ENCODE measurements at regions not wholly inside any gene's neighbourhood (a gene's known extent, or its start where the extent isn't known, plus 50 kb on each side); places are given as distances from the start of the nearest gene placed in this dataset.

GRCh38 chr1:219010720-219011119 is 163.0 kb upstream of the LYPLAL1 start:
- Histone ChIP-seq H3K9me3 (replicated peaks in 1 of 2; ENCODE audit: control insufficient read depth in 2 of 2, insufficient read depth in 1 of 2, low read depth in 1 of 2, low read length in 2 of 2) (no peaks in the 10 kb centered on the region), H2AFZ (ENCODE audit: low read length) (peak overlapping the region; percentile 29), H4K8ac (ENCODE audit: low read depth, low read length) (no peak overlapping the region), H2BK120ac (ENCODE audit: low read depth, low read length) (no peak overlapping the region), H3K79me1 (ENCODE audit: low read depth, low read length) (no peaks in the 10 kb centered on the region), H2BK12ac (ENCODE audit: low read length) (no peak overlapping the region), H3K27me3 (ENCODE audit: control insufficient read depth in 3 of 3, insufficient read depth in 3 of 3, low read depth in 1 of 3, low read length in 3 of 3) (no peaks in the 10 kb centered on the region), H3K4me1 (ENCODE audit: control insufficient read depth in 2 of 2, insufficient read depth in 1 of 2, low read depth in 1 of 2, low read length in 2 of 2) (no peaks in the 10 kb centered on the region), H3K18ac (ENCODE audit: low read length) (no peak overlapping the region), H3K14ac (ENCODE audit: low read length) (no peak overlapping the region), H3K27ac (replicated peaks; ENCODE audit: low read length) (no peak overlapping the region), H3K4me3 (ENCODE audit: low read length in 2 of 2) (no peak overlapping the region), H2BK15ac (ENCODE audit: low read length) (no peak overlapping the region), H4K91ac (ENCODE audit: low read depth, low read length, poor library complexity) (no peak overlapping the region), H3K36me3 (replicated peaks in 1 of 2; ENCODE audit: control insufficient read depth in 2 of 2, insufficient read depth in 2 of 2, low read length in 2 of 2) (no peaks in the 10 kb centered on the region), H2AK5ac (ENCODE audit: low read depth, low read length) (no peak overlapping the region), H3K9ac (ENCODE audit: low read depth, low read length, poor library complexity) (no peak overlapping the region), H3K4me2 (ENCODE audit: insufficient read depth, low read length, poor library complexity, severe bottlenecking) (no peak overlapping the region), H3K23ac (ENCODE audit: low read depth, low read length, poor library complexity) (no peak overlapping the region), H3K4ac (ENCODE audit: low read length) (no peak overlapping the region), H2BK5ac (ENCODE audit: low read length) (no peak overlapping the region)
- no peak for DNase-seq (ENCODE audit: low spot score)
- WGBS, 2 donors (ENCODE audit: extremely low coverage in 2 of 2, insufficient read length in 2 of 2, insufficient replicate concordance in 1 of 2), result no CpG with 5 or more reads among the region's 2 CpGs

- no peak overlapping the region for H2BK120ac ChIP-seq (ENCODE audit: low read depth, low read length)
- no peak overlapping the region for H3K4me2 ChIP-seq (ENCODE audit: insufficient read depth, low read length, poor library complexity, severe bottlenecking)
- H3K9ac ChIP-seq (ENCODE audit: low read depth, low read length, poor library complexity), result no peak overlapping the region
- no peaks in the 10 kb centered on the region for H3K9me3 ChIP-seq (replicated peaks in 1 of 2; ENCODE audit: control insufficient read depth in 2 of 2, insufficient read depth in 1 of 2, low read depth in 1 of 2, low read length in 2 of 2)
- no peaks in the 10 kb centered on the region for H3K79me1 ChIP-seq (ENCODE audit: low read depth, low read length)
- no peak overlapping the region for H3K14ac ChIP-seq (ENCODE audit: low read length)
- H3K27me3 ChIP-seq (ENCODE audit: control insufficient read depth in 3 of 3, insufficient read depth in 3 of 3, low read depth in 1 of 3, low read length in 3 of 3), result no peaks in the 10 kb centered on the region
- H2BK12ac ChIP-seq (ENCODE audit: low read length), result no peak overlapping the region
- H3K36me3 ChIP-seq (replicated peaks in 1 of 2; ENCODE audit: control insufficient read depth in 2 of 2, insufficient read depth in 2 of 2, low read length in 2 of 2), result no peaks in the 10 kb centered on the region
- WGBS, 2 donors (ENCODE audit: extremely low coverage in 2 of 2, insufficient read length in 2 of 2, insufficient replicate concordance in 1 of 2), result no CpG with 5 or more reads among the region's 2 CpGs
- no peak overlapping the region for H2BK5ac ChIP-seq (ENCODE audit: low read length)
- no peak overlapping the region for H4K8ac ChIP-seq (ENCODE audit: low read depth, low read length)
- H4K91ac ChIP-seq (ENCODE audit: low read depth, low read length, poor library complexity), result no peak overlapping the region
- H3K4me1 ChIP-seq (ENCODE audit: control insufficient read depth in 2 of 2, insufficient read depth in 1 of 2, low read depth in 1 of 2, low read length in 2 of 2), result no peaks in the 10 kb centered on the region
- no peak overlapping the region for H2BK15ac ChIP-seq (ENCODE audit: low read length)
- H3K4me3 ChIP-seq (ENCODE audit: low read length in 2 of 2), result no peak overlapping the region
- H2AFZ ChIP-seq (ENCODE audit: low read length), result no peak overlapping the region
- H3K18ac ChIP-seq (ENCODE audit: low read length), result no peak overlapping the region
- DNase-seq (ENCODE audit: low spot score), result no peak
- H3K23ac ChIP-seq (ENCODE audit: low read depth, low read length, poor library complexity), result no peak overlapping the region
- H2AK5ac ChIP-seq (ENCODE audit: low read depth, low read length), result no peak overlapping the region
- no peak overlapping the region for H3K27ac ChIP-seq (replicated peaks; ENCODE audit: low read length)
- H3K4ac ChIP-seq (ENCODE audit: low read length), result no peak overlapping the region
Observed at GRCh38 chr1:219020386-219020785, 153.3 kb upstream of the LYPLAL1 start.

GRCh38 chr1:219020846-219021245 is 152.8 kb upstream of the LYPLAL1 start:
- H3K18ac ChIP-seq (ENCODE audit: low read length), result no peak overlapping the region
- H3K4me2 ChIP-seq (ENCODE audit: insufficient read depth, low read length, poor library complexity, severe bottlenecking), result no peak overlapping the region
- no peak overlapping the region for H3K27ac ChIP-seq (replicated peaks; ENCODE audit: low read length)
- H2BK12ac ChIP-seq (ENCODE audit: low read length), result no peak overlapping the region
- no peaks in the 10 kb centered on the region for H3K36me3 ChIP-seq (replicated peaks in 1 of 2; ENCODE audit: control insufficient read depth in 2 of 2, insufficient read depth in 2 of 2, low read length in 2 of 2)
- H2BK120ac ChIP-seq (ENCODE audit: low read depth, low read length), result no peak overlapping the region
- no peak overlapping the region for H2AK5ac ChIP-seq (ENCODE audit: low read depth, low read length)
- no peak overlapping the region for H3K23ac ChIP-seq (ENCODE audit: low read depth, low read length, poor library complexity)
- no peaks in the 10 kb centered on the region for H3K9me3 ChIP-seq (replicated peaks in 1 of 2; ENCODE audit: control insufficient read depth in 2 of 2, insufficient read depth in 1 of 2, low read depth in 1 of 2, low read length in 2 of 2)
- no peak overlapping the region for H2BK5ac ChIP-seq (ENCODE audit: low read length)
- H3K27me3 ChIP-seq (ENCODE audit: control insufficient read depth in 3 of 3, insufficient read depth in 3 of 3, low read depth in 1 of 3, low read length in 3 of 3), result no peaks in the 10 kb centered on the region
- no peak overlapping the region for H3K9ac ChIP-seq (ENCODE audit: low read depth, low read length, poor library complexity)
- no peak overlapping the region for H2BK15ac ChIP-seq (ENCODE audit: low read length)
- no peak overlapping the region for H2AFZ ChIP-seq (ENCODE audit: low read length)
- no peak overlapping the region for H3K14ac ChIP-seq (ENCODE audit: low read length)
- H3K4me1 ChIP-seq (ENCODE audit: control insufficient read depth in 2 of 2, insufficient read depth in 1 of 2, low read depth in 1 of 2, low read length in 2 of 2), result no peaks in the 10 kb centered on the region
- H3K79me1 ChIP-seq (ENCODE audit: low read depth, low read length), result no peaks in the 10 kb centered on the region
- no peak overlapping the region for H4K91ac ChIP-seq (ENCODE audit: low read depth, low read length, poor library complexity)
- DNase-seq (ENCODE audit: low spot score), result no peak
- no peak overlapping the region for H4K8ac ChIP-seq (ENCODE audit: low read depth, low read length)
- no peak overlapping the region for H3K4me3 ChIP-seq (ENCODE audit: low read length in 2 of 2)
- H3K4ac ChIP-seq (ENCODE audit: low read length), result no peak overlapping the region

GRCh38 chr1:219027146-219027673 is 146.5 kb upstream of the LYPLAL1 start:
- Histone ChIP-seq H3K18ac (ENCODE audit: low read length) (no peak overlapping the region), H3K9ac (ENCODE audit: low read depth, low read length, poor library complexity) (no peak overlapping the region), H3K36me3 (replicated peaks in 1 of 2; ENCODE audit: control insufficient read depth in 2 of 2, insufficient read depth in 2 of 2, low read length in 2 of 2) (no peaks in the 10 kb centered on the region), H4K8ac (ENCODE audit: low read depth, low read length) (no peak overlapping the region), H2AK5ac (ENCODE audit: low read depth, low read length) (no peak overlapping the region), H3K4me3 (ENCODE audit: low read length in 2 of 2) (no peak overlapping the region), H3K79me1 (ENCODE audit: low read depth, low read length) (no peaks in the 10 kb centered on the region), H3K4me2 (ENCODE audit: insufficient read depth, low read length, poor library complexity, severe bottlenecking) (no peak overlapping the region), H3K23ac (ENCODE audit: low read depth, low read length, poor library complexity) (no peak overlapping the region), H3K27me3 (ENCODE audit: control insufficient read depth in 3 of 3, insufficient read depth in 3 of 3, low read depth in 1 of 3, low read length in 3 of 3) (no peaks in the 10 kb centered on the region), H3K9me3 (replicated peaks in 1 of 2; ENCODE audit: control insufficient read depth in 2 of 2, insufficient read depth in 1 of 2, low read depth in 1 of 2, low read length in 2 of 2) (no peaks in the 10 kb centered on the region), H2BK5ac (ENCODE audit: low read length) (no peak overlapping the region), H2BK120ac (ENCODE audit: low read depth, low read length) (no peak overlapping the region), H2BK15ac (ENCODE audit: low read length) (no peak overlapping the region), H3K4ac (ENCODE audit: low read length) (no peak overlapping the region), H4K91ac (ENCODE audit: low read depth, low read length, poor library complexity) (no peak overlapping the region), H3K27ac (replicated peaks; ENCODE audit: low read length) (no peak overlapping the region), H2AFZ (ENCODE audit: low read length) (no peak overlapping the region), H2BK12ac (ENCODE audit: low read length) (no peak overlapping the region), H3K14ac (ENCODE audit: low read length) (no peak overlapping the region), H3K4me1 (ENCODE audit: control insufficient read depth in 2 of 2, insufficient read depth in 1 of 2, low read depth in 1 of 2, low read length in 2 of 2) (no peaks in the 10 kb centered on the region)
- no peak for DNase-seq (ENCODE audit: low spot score)
- WGBS, 2 donors (ENCODE audit: extremely low coverage in 2 of 2, insufficient read length in 2 of 2, insufficient replicate concordance in 1 of 2), result no CpG with 5 or more reads among the region's 4 CpGs
